K562 (cell line): ENCODE measurements at regions not wholly inside any gene's neighbourhood (a gene's known extent, or its start where the extent isn't known, plus 50 kb on each side); places are given as distances from the start of the nearest gene placed in this dataset.

Experiments
- BCLAF1 ChIP-seq, 2 experiments: fragments of 450-650 bp in 1 of 2; IDR thresholded peaks; 2 replicates each; pipeline ENCODE4 v1.6.1; 2011 to 2017; ENCODE audit warnings: low read depth in 2 of 2, antibody characterized with exemption in 1 of 2, borderline replicate concordance in 1 of 2, low read length in 1 of 2, mild to moderate bottlenecking in 1 of 2, mixed read lengths in 1 of 2; ENCODE audit not compliant: control insufficient read depth in 1 of 2
- CXXC5 ChIP-seq: fragments of 250-450 bp; sonication (Bioruptor Pico); IDR thresholded peaks from 2 replicates; pipeline ENCODE4 v1.8.0; 2022; ENCODE audit warnings: inconsistent platforms, mild to moderate bottlenecking, moderate library complexity
- ELK3 ChIP-seq: fragments of 450-650 bp; formaldehyde crosslinking; IDR thresholded peaks from 2 replicates; pipeline ENCODE4 v1.4.0; 2020; ENCODE audit warnings: mild to moderate bottlenecking
- HMG20A ChIP-seq: fragments of 450-650 bp; formaldehyde crosslinking; conservative IDR thresholded peaks from 2 replicates; pipeline ENCODE4 v1.4.0; 2020; ENCODE audit warnings: mild to moderate bottlenecking, mixed read lengths
- KDM4B ChIP-seq, 2 experiments: fragments of 450-650 bp in 1 of 2; sonication (generic) in 1 of 2; IDR thresholded peaks; 2 replicates each; pipeline ENCODE4 v1.6.1; 2016 to 2017; ENCODE audit warnings: borderline replicate concordance in 2 of 2, antibody characterized with exemption in 1 of 2, low read depth in 1 of 2, mild to moderate bottlenecking in 1 of 2
- MEF2D ChIP-seq: conservative IDR thresholded peaks from 2 replicates; pipeline ENCODE4 v1.6.1; 2016; ENCODE audit warnings: low read depth, missing genetic modification characterization, missing compliant biosample characterization
- MTA2 ChIP-seq: fragments of 450-650 bp; IDR thresholded peaks from 2 replicates; pipeline ENCODE4 v1.6.1; 2016; ENCODE audit warnings: low read depth
- POLR2A ChIP-seq: fragments of 450-650 bp; conservative IDR thresholded peaks from 2 replicates; pipeline ENCODE4 v1.6.1; 2016
- PPARD ChIP-seq: fragments of 250-450 bp; sonication (Bioruptor Pico); IDR thresholded peaks from 2 replicates; pipeline ENCODE4 v1.8.0; 2022; ENCODE audit warnings: inconsistent platforms, mild to moderate bottlenecking, moderate library complexity
- RBBP5 ChIP-seq: fragments of 200-600 bp; sonication (generic); IDR thresholded peaks from 2 replicates; pipeline ENCODE4 v1.6.1; 2012; ENCODE audit warnings: borderline replicate concordance, mild to moderate bottlenecking, low read length, control low read depth, inconsistent platforms; ENCODE audit not compliant: insufficient read depth, poor library complexity, severe bottlenecking
- RBM17 ChIP-seq: fragments of 200-400 bp; formaldehyde crosslinking; IDR thresholded peaks from 2 replicates; pipeline ENCODE4 v1.6.1; 2017; ENCODE audit warnings: low read depth, mild to moderate bottlenecking, low read length, borderline replicate concordance
- SFPQ ChIP-seq: fragments of 200-400 bp; formaldehyde crosslinking; IDR thresholded peaks from 2 replicates; pipeline ENCODE4 v1.6.1; 2017; ENCODE audit warnings: mild to moderate bottlenecking, low read depth, low read length, moderate library complexity
- STAT5B ChIP-seq: fragments of 250-450 bp; sonication (Bioruptor Pico); IDR thresholded peaks from 2 replicates; pipeline ENCODE4 v1.8.0; 2021; ENCODE audit warnings: mild to moderate bottlenecking, inconsistent platforms
- TAF1 ChIP-seq: IDR thresholded peaks from 2 replicates; pipeline ENCODE4 v1.6.1; 2011; ENCODE audit warnings: mild to moderate bottlenecking, low read length, moderate library complexity; ENCODE audit not compliant: insufficient read depth, control insufficient read depth, severe bottlenecking; ENCODE audit errors: extremely low read depth
- ZMIZ1 ChIP-seq, 2 experiments: fragments of 150-350 bp in 1 of 2; IDR thresholded peaks; 2 replicates each; pipeline ENCODE4 v1.6.1; 2012 to 2016; ENCODE audit warnings: low read depth in 2 of 2, low read length in 2 of 2, mild to moderate bottlenecking in 1 of 2, moderate library complexity in 1 of 2
- ZNF24 ChIP-seq: fragments of 450-650 bp; IDR thresholded peaks from 2 replicates; pipeline ENCODE4 v1.6.1; 2016
- ZNF444 ChIP-seq: fragments of 250-450 bp; sonication (Bioruptor Pico); IDR thresholded peaks from 2 replicates; pipeline ENCODE4 v1.4.0; 2020; ENCODE audit warnings: mild to moderate bottlenecking, moderate library complexity
- ZNF766 ChIP-seq: fragments of 200-800 bp; sonication (Bioruptor generic); conservative IDR thresholded peaks from 2 replicates; pipeline ENCODE4 v1.6.1; 2016; ENCODE audit warnings: missing genetic modification characterization, missing compliant biosample characterization

GRCh38 chr7:25862261-25863004 lies 289.6 kb upstream of the NFE2L3 start (continued):
- TF ChIP-seq BCLAF1 (IDR thresholded peaks at IDR 0.05; ENCODE audit: borderline replicate concordance in 1 of 2, control insufficient read depth in 1 of 2, low read depth in 2 of 2, low read length in 1 of 2) (no peak), HMG20A (CRISPR knock-in tag) (no peak), PPARD (CRISPR knock-in tag) (no peak), POLR2A (peak; percentile 80), RBBP5 (no peak), SFPQ (no peak), KDM4B (IDR thresholded peaks at IDR 0.05; ENCODE audit: borderline replicate concordance in 2 of 2, low read depth in 1 of 2) (no peak), MEF2D (tag) (no peak), TAF1 (peak; percentile 50), RBM17 (no peak), CXXC5 (CRISPR knock-in tag) (peak; percentile 77), ELK3 (CRISPR knock-in tag) (no peak), ZNF24 (no peak), ZNF444 (CRISPR knock-in tag) (no peak), ZNF766 (CRISPR knock-in tag) (no peak), ZMIZ1 (IDR thresholded peaks at IDR 0.05; ENCODE audit: low read depth in 2 of 2, low read length in 2 of 2) (no peak), STAT5B (CRISPR knock-in tag) (no peak), MTA2 (no peak)
